ENCODE measurements at regions not wholly inside any gene's neighbourhood (a gene's known extent, or its start where the extent isn't known, plus 50 kb on each side); places are given as distances from the start of the nearest gene placed in this dataset.

DNA sequence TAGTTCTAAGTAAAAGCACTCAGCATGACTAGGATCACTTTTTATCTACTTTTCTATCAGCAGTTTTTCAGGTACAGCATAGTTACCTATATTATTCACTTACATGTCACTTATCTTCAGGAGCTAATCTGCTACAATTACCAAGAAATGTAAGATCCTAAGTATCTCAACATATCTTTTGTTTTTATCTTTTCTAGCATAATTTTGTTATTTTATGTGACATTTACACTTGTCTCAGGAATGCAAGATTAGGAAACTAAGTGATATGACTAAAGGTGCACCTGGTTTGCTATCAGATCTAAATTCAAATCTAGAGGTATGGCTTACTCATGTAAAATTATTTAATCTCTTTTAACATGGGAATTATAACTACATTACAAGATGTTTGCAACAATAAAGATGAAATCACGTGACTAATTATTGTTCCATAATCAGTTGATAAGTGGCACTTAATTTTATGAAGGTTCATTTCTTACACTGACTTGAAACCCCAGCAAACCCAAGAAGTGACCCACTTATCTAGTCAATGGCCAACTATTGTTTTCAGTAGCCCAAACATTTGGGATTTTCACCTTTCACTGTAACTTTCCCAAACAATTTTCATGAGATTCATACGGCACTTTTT lies 390.3 kb upstream of the PCDH15 start:
- H3K9me3 ChIP-seq (ENCODE audit: severe bottlenecking): no peaks in the 10 kb centered on the region
- H3K27ac ChIP-seq: no peak overlapping the region

DNA sequence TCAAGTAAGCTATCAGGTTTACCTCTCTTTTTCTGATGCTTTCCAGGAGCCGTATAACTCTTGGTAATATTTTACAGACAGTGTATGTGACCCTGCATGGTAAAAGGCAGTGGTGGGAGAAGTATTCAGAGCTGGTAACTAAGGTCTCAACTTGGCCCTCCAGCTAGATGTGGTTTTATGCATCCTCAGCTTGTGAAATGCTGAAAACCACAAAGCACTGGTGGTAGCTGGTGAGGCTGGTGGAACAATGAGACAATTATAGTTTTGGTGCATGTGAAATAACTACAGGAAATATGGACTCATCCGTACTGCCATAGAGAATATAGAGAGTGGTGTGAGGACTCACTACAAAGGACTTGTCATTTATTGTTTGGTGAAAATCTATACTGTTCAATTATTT lies 383.0 kb upstream of the PCDH15 start:
- DNase-seq: no peak
- Histone ChIP-seq H3K4me3 (ENCODE audit: low read depth, low read length) (no peak overlapping the region), H3K27me3 (ENCODE audit: insufficient read depth, low read depth, severe bottlenecking) (no peaks in the 10 kb centered on the region), H3K9me3 (ENCODE audit: severe bottlenecking) (no peaks in the 10 kb centered on the region), H3K27ac (no peak overlapping the region), H3K36me3 (no peaks in the 10 kb centered on the region)
- no peak for TF ChIP-seq CTCF (IDR thresholded peaks at IDR 0.05; ENCODE audit: low read depth, low read length)

More for the DNA sequence above, 390.3 kb upstream of the PCDH15 start:
- DNase-seq: no peak
- Histone ChIP-seq H3K27me3 (ENCODE audit: insufficient read depth, low read depth, severe bottlenecking) (no peaks in the 10 kb centered on the region), H3K4me3 (ENCODE audit: low read depth, low read length) (no peak overlapping the region), H3K36me3 (no peaks in the 10 kb centered on the region)
- no peak for TF ChIP-seq CTCF (IDR thresholded peaks at IDR 0.05; ENCODE audit: low read depth, low read length)

GRCh38 chr10:55180357-55180756 lies 379.3 kb upstream of the PCDH15 start:
- TF ChIP-seq CTCF (IDR thresholded peaks at IDR 0.05; ENCODE audit: low read depth, low read length): no peak
- Histone ChIP-seq H3K9me3 (ENCODE audit: severe bottlenecking) (no peaks in the 10 kb centered on the region), H3K4me3 (ENCODE audit: low read depth, low read length) (no peak overlapping the region), H3K27me3 (ENCODE audit: insufficient read depth, low read depth, severe bottlenecking) (no peaks in the 10 kb centered on the region), H3K36me3 (no peaks in the 10 kb centered on the region), H3K27ac (no peak overlapping the region)
- no peak for DNase-seq

DNA sequence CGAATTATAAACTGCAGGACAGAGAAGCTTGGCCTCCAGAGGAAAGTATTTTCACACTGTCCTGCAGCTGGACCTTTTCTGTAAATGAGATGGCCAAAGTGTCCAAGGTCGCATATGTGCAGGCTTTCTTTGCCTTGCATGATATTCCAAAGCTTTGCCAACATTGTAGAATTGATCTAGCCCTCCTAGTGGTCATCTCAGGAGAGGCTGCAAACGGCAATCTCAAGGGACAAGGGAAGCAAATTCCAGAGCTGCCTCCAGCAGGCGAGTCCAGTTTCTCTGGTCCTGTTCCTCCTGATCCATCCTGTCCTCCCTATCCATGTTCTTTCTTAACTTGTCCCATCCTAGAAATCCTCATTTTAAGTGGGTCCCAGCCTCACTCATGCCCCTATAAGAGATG lies 373.4 kb upstream of the PCDH15 start:
- Histone ChIP-seq H3K27ac (no peak overlapping the region), H3K27me3 (ENCODE audit: insufficient read depth, low read depth, severe bottlenecking) (no peaks in the 10 kb centered on the region), H3K4me3 (ENCODE audit: low read depth, low read length) (no peak overlapping the region), H3K36me3 (no peaks in the 10 kb centered on the region), H3K9me3 (ENCODE audit: severe bottlenecking) (no peaks in the 10 kb centered on the region)
- peak; percentile 6 for DNase-seq
- TF ChIP-seq CTCF (IDR thresholded peaks at IDR 0.05; ENCODE audit: low read depth, low read length): peak; percentile 28; the same call in 1 of the 2 replicates

DNA sequence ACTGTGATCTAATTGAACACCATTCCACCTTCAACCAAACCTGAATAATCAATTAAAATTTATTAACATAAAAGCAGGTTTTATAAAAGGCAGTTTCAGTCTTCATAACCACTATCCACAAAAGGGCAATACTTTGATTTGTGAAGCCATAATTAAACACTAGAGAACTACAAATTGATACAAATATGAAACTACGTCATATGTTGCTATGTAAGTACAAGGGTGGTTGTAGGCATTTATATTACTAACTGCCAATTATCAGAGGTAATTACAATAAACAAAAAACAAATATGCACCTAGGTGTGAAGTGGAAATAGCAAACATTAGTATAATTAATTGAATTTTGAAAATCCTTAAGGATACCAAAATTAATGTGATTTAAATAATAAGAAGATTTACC lies 368.5 kb upstream of the PCDH15 start:
- Histone ChIP-seq H3K36me3 (no peaks in the 10 kb centered on the region), H3K27ac (no peak overlapping the region), H3K9me3 (ENCODE audit: severe bottlenecking) (no peaks in the 10 kb centered on the region), H3K4me3 (ENCODE audit: low read depth, low read length) (no peak overlapping the region), H3K27me3 (ENCODE audit: insufficient read depth, low read depth, severe bottlenecking) (no peaks in the 10 kb centered on the region)
- DNase-seq: no peak
- no peak for TF ChIP-seq CTCF (IDR thresholded peaks at IDR 0.05; ENCODE audit: low read depth, low read length)

GRCh38 chr10:55168343-55168742 lies 367.3 kb upstream of the PCDH15 start:
- no peak for TF ChIP-seq CTCF (IDR thresholded peaks at IDR 0.05; ENCODE audit: low read depth, low read length)
- no peak overlapping the region for H3K4me3 ChIP-seq (ENCODE audit: low read depth, low read length)
- no peak for DNase-seq
- H3K36me3 ChIP-seq: no peaks in the 10 kb centered on the region
- no peak overlapping the region for H3K27ac ChIP-seq
- H3K9me3 ChIP-seq (ENCODE audit: severe bottlenecking): no peaks in the 10 kb centered on the region
- no peaks in the 10 kb centered on the region for H3K27me3 ChIP-seq (ENCODE audit: insufficient read depth, low read depth, severe bottlenecking)
